ENCODE measurements at regions not wholly inside any gene's neighbourhood (a gene's known extent, or its start where the extent isn't known, plus 50 kb on each side); places are given as distances from the start of the nearest gene placed in this dataset.

DNA sequence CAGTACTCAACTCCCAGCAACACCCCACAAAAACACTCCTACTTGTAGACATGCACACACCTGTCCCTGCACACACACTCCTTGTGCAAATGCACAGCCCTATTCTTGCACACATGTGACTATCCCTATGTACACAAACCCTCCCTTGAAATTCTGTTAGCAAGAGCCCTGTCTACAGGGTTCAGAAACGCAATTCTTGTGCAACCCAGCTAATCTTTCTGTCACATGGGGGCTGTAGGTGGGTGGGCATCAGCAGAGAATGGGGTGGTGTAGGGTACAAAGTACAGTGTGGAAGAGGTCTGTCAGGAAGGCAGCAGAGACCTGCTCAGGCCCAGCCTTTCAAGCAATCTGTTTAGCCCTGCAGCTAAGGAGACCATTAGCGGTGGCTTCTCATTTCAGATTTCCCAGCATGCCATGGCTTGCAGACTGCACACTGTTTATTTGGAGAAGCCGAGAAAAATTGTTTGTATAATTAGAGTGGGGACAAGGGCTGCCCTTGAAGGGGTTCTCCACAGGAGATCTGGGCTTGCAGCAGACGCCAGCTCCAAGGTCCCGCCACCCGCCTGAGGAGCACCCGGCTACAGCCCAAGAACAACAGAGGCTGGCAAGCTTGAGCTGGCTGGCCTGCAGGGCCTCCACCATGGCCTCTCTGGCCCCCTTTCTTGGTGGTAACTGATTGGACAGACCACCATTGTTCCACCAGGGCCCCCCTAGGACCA, 144.0 kb upstream of the PJA1 start:
- TF ChIP-seq CTCF (IDR thresholded peaks at IDR 0.05; ENCODE audit: low read depth, low read length, poor library complexity, severe bottlenecking) = no peak
- TF ChIP-seq EZH2phosphoT487 (IDR thresholded peaks at IDR 0.05; ENCODE audit: borderline replicate concordance, low read length) = no peak

Measured in DOHH2 (cell line).